Vagina (tissue), 2 donors: ENCODE measurements at regions not wholly inside any gene's neighbourhood (a gene's known extent, or its start where the extent isn't known, plus 50 kb on each side); places are given as distances from the start of the nearest gene placed in this dataset.

ENCODE experiments used
- CTCF ChIP-seq, 3 experiments: fragments of 450-650 bp in 2 of 3; fragments of 200-600 bp in 1 of 3; sonication (generic) in 1 of 3; IDR thresholded peaks; one replicate each; pipeline ENCODE4 v1.5.1; 2017 to 2019; ENCODE audit warnings: antibody characterized with exemption in 3 of 3, mild to moderate bottlenecking in 2 of 3, moderate library complexity in 2 of 3
- POLR2A ChIP-seq, 2 donors: fragments of 450-650 bp; IDR thresholded peaks; one replicate each; pipeline ENCODE4 v1.6.1; 2017; ENCODE audit warnings: antibody characterized with exemption in 2 of 2, mild to moderate bottlenecking in 2 of 2, moderate library complexity in 2 of 2
- POLR2AphosphoS5 ChIP-seq, 2 donors: sonication (generic); formaldehyde crosslinking; IDR thresholded peaks; one replicate each; pipeline ENCODE4 v1.9.0; 2017; ENCODE audit warnings: antibody characterized with exemption in 2 of 2, mild to moderate bottlenecking in 2 of 2, low read depth in 1 of 2; ENCODE audit not compliant: insufficient read depth in 1 of 2

DNA sequence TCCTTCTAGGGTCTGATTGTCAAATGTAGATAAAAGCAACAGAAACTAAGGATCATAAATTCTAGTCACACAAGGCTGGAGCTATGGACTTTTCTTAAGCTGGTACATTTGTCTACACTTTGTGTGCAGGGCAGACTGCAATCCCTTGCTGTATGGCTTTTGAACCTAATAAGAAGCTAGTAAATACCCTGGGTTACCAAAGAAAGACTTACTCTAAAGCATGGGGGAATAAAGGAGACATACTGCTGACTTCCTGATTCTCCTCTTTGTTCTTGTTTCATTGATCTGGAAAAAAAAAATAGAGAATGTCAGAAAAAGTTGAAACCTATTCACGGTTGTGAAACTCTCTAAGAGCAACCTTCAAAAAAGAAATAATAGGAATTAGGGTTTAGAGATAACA lies 216.6 kb upstream of the TLL1 start:
- TF ChIP-seq CTCF (IDR thresholded peaks at IDR 0.05) = no peak
- TF ChIP-seq POLR2AphosphoS5 (IDR thresholded peaks at IDR 0.05; ENCODE audit: insufficient read depth in 1 of 2, low read depth in 1 of 2) = no peak
- no peak for TF ChIP-seq POLR2A (IDR thresholded peaks at IDR 0.05)
